C4-2B (cell line): ENCODE measurements at regions not wholly inside any gene's neighbourhood (a gene's known extent, or its start where the extent isn't known, plus 50 kb on each side); places are given as distances from the start of the nearest gene placed in this dataset.
"Not testable (repeated sequence)": the region's sequence is repeated elsewhere in the genome, so short reads cannot be mapped to it uniquely, and the experiment has no call there.

Experiments used
- H3K27ac ChIP-seq: fragments of 450-650 bp; 2 replicates; pipeline ENCODE4 v1.5.1; 2017
- ZFX ChIP-seq: fragments of 450-650 bp; IDR thresholded peaks from 2 replicates; pipeline ENCODE4 v1.6.1; 2017
- TF ChIP-seq, protein P1 (sequence below): fragments of 450-650 bp; conservative IDR thresholded peaks from 2 replicates; pipeline ENCODE4 v1.5.1; 2017; ENCODE audit warnings: mild to moderate bottlenecking

DNA sequence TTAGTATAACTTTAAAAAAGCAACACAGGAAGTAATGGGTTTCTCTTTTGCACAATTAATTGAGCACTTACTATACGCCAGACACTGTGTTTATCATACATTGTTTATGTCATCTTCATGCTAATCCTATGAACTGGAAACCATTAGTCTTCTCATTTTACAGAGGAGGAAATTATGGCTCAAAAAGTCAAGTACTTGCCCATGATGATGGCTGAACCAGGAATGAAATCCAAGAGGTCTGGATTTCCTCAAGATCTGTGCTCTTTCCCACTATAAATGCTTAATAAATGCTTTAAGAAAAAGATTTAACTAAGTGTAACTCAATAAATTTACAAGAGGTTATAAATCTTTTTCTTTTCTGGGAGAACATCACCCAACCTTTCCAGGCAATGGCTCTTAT is 303.7 kb upstream of the RRP15 start:
- no peak overlapping the region for H3K27ac ChIP-seq

GRCh38 chr1:217982331-217983050 is 302.6 kb upstream of the RRP15 start:
- TF ChIP-seq, protein P1, sequence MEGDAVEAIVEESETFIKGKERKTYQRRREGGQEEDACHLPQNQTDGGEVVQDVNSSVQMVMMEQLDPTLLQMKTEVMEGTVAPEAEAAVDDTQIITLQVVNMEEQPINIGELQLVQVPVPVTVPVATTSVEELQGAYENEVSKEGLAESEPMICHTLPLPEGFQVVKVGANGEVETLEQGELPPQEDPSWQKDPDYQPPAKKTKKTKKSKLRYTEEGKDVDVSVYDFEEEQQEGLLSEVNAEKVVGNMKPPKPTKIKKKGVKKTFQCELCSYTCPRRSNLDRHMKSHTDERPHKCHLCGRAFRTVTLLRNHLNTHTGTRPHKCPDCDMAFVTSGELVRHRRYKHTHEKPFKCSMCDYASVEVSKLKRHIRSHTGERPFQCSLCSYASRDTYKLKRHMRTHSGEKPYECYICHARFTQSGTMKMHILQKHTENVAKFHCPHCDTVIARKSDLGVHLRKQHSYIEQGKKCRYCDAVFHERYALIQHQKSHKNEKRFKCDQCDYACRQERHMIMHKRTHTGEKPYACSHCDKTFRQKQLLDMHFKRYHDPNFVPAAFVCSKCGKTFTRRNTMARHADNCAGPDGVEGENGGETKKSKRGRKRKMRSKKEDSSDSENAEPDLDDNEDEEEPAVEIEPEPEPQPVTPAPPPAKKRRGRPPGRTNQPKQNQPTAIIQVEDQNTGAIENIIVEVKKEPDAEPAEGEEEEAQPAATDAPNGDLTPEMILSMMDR = no peak
- no peak for TF ChIP-seq ZFX
- no peak overlapping the region for H3K27ac ChIP-seq

More for the DNA sequence above, 303.7 kb upstream of the RRP15 start:
- no peak for TF ChIP-seq ZFX
- TF ChIP-seq, protein P1 = no peak

DNA sequence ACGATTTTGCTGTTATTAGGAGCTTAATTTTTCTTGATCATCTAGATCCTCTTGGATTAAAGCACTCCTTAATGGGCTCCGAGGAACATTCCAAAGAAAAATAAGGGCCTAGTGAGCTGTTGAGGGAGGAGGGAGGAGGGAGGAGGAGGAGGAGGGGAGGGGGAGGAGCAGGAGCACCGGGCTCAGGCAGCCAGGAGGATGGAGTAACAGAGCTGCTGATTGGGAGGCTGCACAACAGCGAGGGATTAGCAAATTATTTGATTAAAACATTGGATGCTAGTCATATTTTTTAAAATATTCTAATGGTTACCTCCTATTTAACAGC is 302.1 kb upstream of the RRP15 start:
- TF ChIP-seq ZFX = no peak
- TF ChIP-seq, protein P1 = no peak
- H3K27ac ChIP-seq = no peak overlapping the region

DNA sequence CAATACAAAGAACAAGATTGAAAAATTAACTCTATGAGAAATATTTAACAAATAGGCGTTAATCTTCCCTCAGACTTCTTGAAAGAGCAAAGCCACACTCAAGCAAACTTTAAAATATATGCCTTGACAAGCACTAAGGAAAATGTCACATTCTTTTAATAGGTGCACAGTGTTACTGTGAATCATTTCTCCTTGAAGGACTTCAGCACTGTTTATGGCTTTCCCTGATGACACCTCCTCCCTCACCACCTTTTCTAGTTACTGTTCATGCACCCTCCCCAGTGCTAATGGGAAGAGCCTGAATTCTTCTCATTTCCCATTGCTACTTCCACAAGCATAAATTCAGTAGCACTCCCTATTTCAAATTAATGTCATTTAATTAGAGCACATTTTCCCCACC is 299.5 kb upstream of the RRP15 start:
- H3K27ac ChIP-seq = no peak overlapping the region
- TF ChIP-seq ZFX = no peak
- TF ChIP-seq, protein P1 = no peak

- TF ChIP-seq, protein P1 = no peak
- TF ChIP-seq ZFX = no peak
- H3K27ac ChIP-seq = no peak overlapping the region
These were observed 295.6 kb upstream of the RRP15 start for GRCh38 chr1:217989510-217989909.

- TF ChIP-seq, protein P1 = no peak
- no peak for TF ChIP-seq ZFX
- no peak overlapping the region for H3K27ac ChIP-seq
These were observed 291.7 kb upstream of the RRP15 start for GRCh38 chr1:217993439-217993838.

DNA sequence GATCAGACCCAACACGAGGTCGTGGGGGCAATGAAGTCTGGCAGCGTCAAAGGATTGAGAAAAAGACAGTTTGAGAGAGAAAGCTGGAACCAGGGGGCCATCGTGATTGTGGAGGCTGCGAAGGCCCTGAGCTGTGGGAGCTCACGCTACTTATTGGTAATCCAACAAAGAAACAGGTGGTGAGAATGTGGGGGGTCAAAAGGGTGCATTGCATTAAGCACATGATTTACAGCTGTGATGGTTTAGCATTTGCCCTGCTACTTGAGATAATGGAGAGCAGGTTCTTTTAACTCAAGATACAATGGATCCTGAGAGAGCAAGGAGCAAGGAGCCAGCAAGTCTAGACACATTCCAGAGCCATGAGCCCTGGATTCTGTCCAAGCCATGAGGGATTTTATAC is 276.8 kb upstream of the RRP15 start:
- H3K27ac ChIP-seq = not testable (repeated sequence)

DNA sequence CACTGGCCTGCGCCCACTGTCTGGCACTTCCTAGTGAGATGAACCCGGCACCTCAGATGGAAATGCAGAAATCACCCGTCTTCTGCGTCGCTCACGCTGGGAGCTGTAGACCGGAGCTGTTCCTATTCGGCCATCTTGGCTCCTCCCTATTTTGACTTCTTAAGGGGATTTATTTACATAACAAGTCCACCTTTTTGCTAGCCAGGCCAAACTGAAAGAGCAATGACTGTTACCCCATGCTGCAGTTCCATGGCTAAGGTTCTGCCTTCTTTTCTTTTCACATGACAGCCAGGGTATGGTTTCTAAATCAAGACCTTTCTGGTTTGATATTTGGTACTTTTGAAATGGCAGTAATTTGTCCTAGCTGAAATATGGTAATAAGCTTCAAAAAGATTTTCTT is 270.0 kb upstream of the RRP15 start:
- H3K27ac ChIP-seq = not testable (repeated sequence)
